Activated naive CD4-positive, alpha-beta T cell treated with anti-CD3 and anti-CD28 coated beads, Interleukin-2, amount 10 ng/mL, durations not matched to agents 7 days and 5 days (primary cell): ENCODE measurements at regions not wholly inside any gene's neighbourhood (a gene's known extent, or its start where the extent isn't known, plus 50 kb on each side); places are given as distances from the start of the nearest gene placed in this dataset.

ENCODE experiments used
- CTCF ChIA-PET: fragments of 350-600 bp; sonication (Branson Sonifier 250); formaldehyde crosslinking; loops from one replicate; lab custom pipeline; 2021; ENCODE audit warnings: antibody characterized with exemption; lab: Charles Lee
- DNase-seq: peaks from one replicate; pipeline ENCODE4 v3.0.0-alpha.2; 2020
- H3K27ac Mint-ChIP-seq: one replicate; pipeline ENCODE4 v1.8.0; 2021; ENCODE audit warnings: mild to moderate bottlenecking, moderate library complexity, mixed read lengths
- H3K27me3 Mint-ChIP-seq: one replicate; pipeline ENCODE4 v1.8.0; 2021; ENCODE audit warnings: mild to moderate bottlenecking, mixed read lengths
- H3K36me3 Mint-ChIP-seq: one replicate; pipeline ENCODE4 v1.8.0; 2021; ENCODE audit warnings: mixed read lengths
- H3K4me1 Mint-ChIP-seq: one replicate; pipeline ENCODE4 v1.8.0; 2021; ENCODE audit warnings: mixed read lengths
- H3K4me3 Mint-ChIP-seq: one replicate; pipeline ENCODE4 v1.8.0; 2021; ENCODE audit warnings: mild to moderate bottlenecking, moderate library complexity, mixed read lengths
- H3K9me3 Mint-ChIP-seq: one replicate; pipeline ENCODE4 v1.8.0; 2021; ENCODE audit warnings: mixed read lengths

DNA sequence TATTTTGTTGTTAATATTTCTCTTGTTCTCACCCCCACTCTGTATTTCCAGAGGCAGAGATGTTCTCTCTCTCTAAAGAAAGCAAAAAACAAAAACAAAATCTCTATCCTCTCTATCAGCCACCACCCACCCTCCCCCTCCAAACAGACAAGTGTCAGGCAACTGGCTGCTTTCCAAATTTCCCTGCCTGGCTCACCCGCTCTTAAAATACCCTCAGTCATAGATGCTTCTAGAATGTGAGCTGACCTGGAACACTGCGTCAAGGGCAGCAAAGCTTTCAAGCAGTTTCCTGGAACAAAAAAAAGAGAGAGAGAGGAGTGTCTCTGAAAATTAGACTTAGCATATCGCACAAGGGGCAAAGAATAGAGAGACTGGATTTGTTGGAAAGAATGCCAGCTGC lies 341.0 kb upstream of the ZMIZ1 start:
- Mint-ChIP-seq H3K9me3 (no peaks in the 10 kb centered on the region), H3K27ac (no peak overlapping the region), H3K27me3 (peaks cover 45% of the 10 kb centered on the region), H3K4me1 (no peaks in the 10 kb centered on the region), H3K4me3 (no peak overlapping the region), H3K36me3 (no peaks in the 10 kb centered on the region)
- no peak for DNase-seq
- CTCF ChIA-PET, result no interaction called here

DNA sequence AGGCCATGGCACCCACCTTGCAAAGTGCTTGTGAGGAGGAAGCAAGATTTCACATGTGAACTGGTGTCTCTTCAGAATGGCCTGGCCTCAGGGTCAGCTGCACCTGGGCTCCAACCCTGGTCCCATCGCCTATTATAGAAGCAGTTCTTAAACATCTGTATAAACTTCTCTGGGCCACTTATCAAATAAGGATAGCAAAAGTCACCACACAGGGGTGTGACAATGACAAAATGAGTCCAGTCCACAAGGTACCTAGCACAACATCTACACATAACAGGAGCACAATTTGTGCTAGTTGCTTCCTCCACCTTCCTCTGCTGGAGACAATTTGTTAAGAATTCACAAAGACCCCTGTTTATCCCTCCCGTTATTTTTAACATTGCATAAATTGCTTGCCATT lies 340.6 kb upstream of the ZMIZ1 start:
- DNase-seq, result no peak
- Mint-ChIP-seq H3K27ac (no peak overlapping the region), H3K36me3 (no peaks in the 10 kb centered on the region), H3K4me1 (no peaks in the 10 kb centered on the region), H3K4me3 (no peak overlapping the region), H3K9me3 (no peaks in the 10 kb centered on the region), H3K27me3 (peaks cover 45% of the 10 kb centered on the region)
- CTCF ChIA-PET, result no interaction called here

DNA sequence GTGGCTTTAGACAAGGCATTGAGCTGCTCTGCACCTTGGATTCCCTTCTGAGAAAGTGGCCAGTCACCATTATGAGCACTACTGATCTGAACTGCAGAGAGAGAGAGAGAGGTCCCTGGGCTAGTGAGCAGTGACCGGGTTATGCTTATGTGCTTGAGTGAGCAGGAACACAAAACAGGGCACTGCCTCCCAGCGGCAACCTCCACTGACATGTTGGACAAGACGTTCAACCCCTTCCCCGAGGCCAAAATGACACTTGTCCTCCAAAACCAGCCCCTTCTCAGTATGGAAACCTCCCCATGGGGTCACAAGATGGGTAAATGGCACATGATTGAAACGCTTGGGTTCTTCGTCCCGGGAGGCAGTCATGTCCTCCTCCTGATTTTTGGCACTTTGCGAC lies 339.4 kb upstream of the ZMIZ1 start:
- CTCF ChIA-PET, result no interaction called here
- H3K27ac Mint-ChIP-seq, result no peak overlapping the region
- H3K36me3 Mint-ChIP-seq, result no peaks in the 10 kb centered on the region

DNA sequence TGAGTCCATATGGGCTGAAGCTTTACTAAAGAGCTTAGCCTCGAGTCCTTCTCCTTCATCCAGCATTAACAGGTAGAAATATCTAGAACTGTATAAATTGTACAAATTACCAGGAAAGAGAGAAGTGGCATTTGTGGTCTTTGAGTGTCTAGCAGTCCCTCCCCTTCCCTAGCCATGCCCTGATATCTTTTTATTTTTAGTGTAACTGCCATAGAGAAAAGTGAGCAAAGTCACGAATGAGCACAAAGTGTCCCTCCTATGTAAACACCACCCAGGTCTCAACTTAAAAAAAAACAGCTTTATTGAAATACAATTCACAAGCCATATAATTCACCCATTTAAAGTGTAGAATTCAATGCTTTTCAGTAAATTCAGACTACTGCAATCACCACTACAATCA lies 339.0 kb upstream of the ZMIZ1 start:
- no peak for DNase-seq
- CTCF ChIA-PET, result no interaction called here
- no peaks in the 10 kb centered on the region for H3K4me1 Mint-ChIP-seq
- no peak overlapping the region for H3K4me3 Mint-ChIP-seq
- H3K27ac Mint-ChIP-seq, result no peak overlapping the region
- no peaks in the 10 kb centered on the region for H3K9me3 Mint-ChIP-seq
- peaks cover 36% of the 10 kb centered on the region for H3K27me3 Mint-ChIP-seq
- H3K36me3 Mint-ChIP-seq, result no peaks in the 10 kb centered on the region

More for the DNA sequence above, 339.4 kb upstream of the ZMIZ1 start:
- Mint-ChIP-seq H3K4me1 (no peaks in the 10 kb centered on the region), H3K27me3 (peaks cover 37% of the 10 kb centered on the region), H3K9me3 (no peaks in the 10 kb centered on the region), H3K4me3 (no peak overlapping the region)
- DNase-seq, result no peak

DNA sequence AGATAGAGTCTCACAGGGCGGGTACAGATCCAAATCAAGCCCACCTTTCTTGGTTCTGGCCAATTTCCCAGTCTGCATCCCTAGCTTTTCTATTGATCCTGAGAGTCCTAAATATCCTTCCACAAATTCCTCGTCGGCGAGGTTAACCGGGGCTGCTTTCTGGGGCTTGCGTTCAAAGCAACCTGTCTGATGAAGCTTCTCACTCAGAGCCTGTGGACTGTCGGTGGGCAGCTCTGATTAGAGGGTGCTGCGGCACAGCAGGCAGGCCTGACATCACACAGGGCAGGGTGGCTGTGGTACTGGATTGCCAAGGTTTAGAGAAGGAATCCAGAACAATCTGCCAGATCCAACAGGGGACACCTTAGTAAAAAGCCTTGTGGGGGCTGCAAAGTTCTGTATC lies 338.0 kb upstream of the ZMIZ1 start:
- CTCF ChIA-PET, result no interaction called here
- Mint-ChIP-seq H3K27me3 (peaks cover 36% of the 10 kb centered on the region), H3K27ac (no peak overlapping the region), H3K9me3 (no peaks in the 10 kb centered on the region), H3K4me1 (no peaks in the 10 kb centered on the region), H3K36me3 (no peaks in the 10 kb centered on the region), H3K4me3 (no peak overlapping the region)
- no peak for DNase-seq

DNA sequence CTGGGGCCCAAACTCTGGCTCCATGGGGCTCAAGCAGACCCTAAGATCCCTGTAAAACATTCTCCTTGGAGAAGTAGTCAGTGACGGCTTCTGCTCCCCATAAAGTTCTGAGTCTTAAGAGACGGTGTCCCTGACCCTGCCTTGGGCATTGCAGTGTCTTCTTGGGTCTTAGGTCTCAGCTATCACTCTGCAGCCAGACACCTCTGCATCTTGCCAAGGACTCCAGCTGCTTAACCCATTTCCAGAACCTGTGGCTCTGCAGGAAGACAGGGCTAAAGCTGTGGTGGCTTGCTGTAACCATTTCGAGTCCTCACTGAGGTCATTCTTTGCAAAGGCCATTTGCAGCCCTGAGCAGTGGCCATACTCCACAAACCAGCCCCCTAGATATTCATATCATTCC lies 337.1 kb upstream of the ZMIZ1 start:
- Mint-ChIP-seq H3K4me1 (no peaks in the 10 kb centered on the region), H3K9me3 (no peaks in the 10 kb centered on the region), H3K27me3 (peaks cover 34% of the 10 kb centered on the region), H3K36me3 (no peaks in the 10 kb centered on the region), H3K4me3 (no peak overlapping the region), H3K27ac (no peak overlapping the region)
- CTCF ChIA-PET, result no interaction called here
- DNase-seq, result no peak

DNA sequence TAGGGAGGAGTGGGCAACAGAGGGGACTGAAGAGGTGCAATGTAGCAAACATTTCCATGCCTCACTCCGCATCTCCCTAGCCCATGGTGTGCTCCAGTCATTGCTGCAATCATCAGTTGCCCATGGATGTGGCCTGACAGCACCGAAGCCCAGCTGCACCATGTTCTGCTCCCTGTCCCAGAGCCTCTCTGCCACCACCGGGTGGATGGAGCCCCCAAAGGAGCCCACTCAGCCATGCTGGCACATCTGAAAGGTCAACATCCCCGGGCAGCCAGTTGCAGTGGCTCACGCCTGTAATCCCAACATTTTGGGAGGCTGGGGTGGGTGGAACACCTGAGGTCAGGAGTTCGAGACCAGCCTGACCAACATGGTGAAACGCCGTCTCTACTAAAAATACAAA lies 336.4 kb upstream of the ZMIZ1 start:
- Mint-ChIP-seq H3K4me3 (no peak overlapping the region), H3K4me1 (no peaks in the 10 kb centered on the region), H3K27me3 (peaks cover 34% of the 10 kb centered on the region), H3K9me3 (no peaks in the 10 kb centered on the region), H3K27ac (no peak overlapping the region), H3K36me3 (no peaks in the 10 kb centered on the region)
- DNase-seq, result no peak
- CTCF ChIA-PET, result no interaction called here

DNA sequence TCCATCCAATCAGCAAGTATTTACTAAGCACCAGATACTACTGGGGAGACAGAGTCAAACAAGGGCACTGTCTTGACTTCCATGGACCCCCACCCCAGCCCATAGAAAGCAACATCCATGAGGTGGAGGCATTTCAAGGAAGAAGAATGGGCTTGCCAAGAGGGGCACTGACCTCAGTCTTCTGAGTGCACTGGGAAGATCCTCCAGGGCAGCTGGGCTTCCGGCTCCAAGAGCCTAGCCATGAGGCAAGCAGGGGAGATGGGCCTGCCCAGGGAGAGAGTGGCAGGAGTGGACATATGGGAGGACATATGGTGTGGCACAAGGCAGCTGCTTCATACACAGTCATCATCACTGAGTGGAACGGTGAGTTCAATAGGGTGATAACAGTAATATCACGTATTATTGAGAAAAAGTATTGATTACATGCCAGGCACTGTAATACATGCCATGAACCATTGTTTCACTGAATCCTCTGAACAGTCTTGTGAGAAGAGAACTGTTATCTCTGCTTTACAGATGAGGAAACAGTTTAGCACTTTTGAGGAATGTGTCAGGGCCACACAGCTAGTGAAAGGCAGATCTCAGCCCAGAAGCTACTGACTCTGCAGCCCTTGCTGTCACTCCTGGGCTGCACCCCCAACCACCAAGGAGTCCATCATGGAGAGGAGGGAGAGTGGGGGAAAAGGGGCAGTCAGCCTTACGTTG lies 331.7 kb upstream of the ZMIZ1 start:
- Mint-ChIP-seq H3K36me3 (no peaks in the 10 kb centered on the region), H3K9me3 (no peaks in the 10 kb centered on the region), H3K4me1 (peaks cover 5% of the 10 kb centered on the region), H3K27me3 (peaks cover 43% of the 10 kb centered on the region), H3K4me3 (no peak overlapping the region), H3K27ac (no peak overlapping the region)
- DNase-seq, result no peak
- CTCF ChIA-PET, result no interaction called here

DNA sequence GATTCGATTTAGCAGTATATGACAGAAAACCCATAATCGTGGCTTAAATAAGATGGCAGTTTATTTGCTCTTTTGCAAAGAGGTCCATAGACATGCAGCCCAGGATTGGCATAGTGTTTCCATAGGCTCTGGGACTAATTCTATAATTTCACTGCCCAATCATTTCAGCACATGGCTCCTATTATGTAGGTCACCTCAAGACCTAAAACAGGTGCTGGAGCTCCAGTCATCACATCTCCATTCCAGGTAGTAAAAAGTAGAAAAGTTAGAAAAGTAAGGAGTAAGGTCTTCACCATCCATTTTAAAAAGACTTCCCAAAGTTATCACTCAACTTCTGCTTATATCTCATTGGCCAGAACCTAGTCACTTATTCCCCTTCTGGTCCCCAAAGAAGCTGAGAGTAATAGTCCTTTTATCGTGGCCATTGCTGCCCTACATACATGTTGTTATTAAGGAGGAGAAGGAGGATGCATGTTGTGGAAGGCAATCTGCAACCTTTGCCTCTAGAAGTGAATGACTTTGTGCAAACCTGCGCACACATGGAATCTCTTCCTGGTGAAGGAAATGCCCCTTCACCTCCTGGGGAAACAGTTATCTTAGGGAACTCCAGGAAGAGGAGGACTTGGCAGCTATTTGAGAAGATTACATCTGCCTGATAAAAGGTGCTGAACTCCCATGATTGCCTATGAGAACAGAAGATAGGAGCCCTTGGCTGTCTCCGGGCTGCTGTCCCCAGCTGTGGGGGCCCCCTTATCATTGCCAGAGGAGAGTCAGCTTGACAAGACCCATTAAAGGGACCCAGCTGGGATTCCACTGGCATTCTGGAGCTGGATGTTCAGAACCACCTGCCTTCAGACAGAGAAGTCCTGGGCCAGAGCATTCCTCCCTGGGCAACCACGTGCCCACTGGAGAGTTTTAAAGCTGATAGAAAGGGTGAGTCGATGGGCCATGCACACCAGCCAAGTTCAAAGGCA lies 330.6 kb upstream of the ZMIZ1 start:
- Mint-ChIP-seq H3K4me3 (no peak overlapping the region), H3K27me3 (peaks cover 43% of the 10 kb centered on the region), H3K4me1 (peaks cover 16% of the 10 kb centered on the region), H3K36me3 (no peaks in the 10 kb centered on the region), H3K9me3 (no peaks in the 10 kb centered on the region), H3K27ac (no peak overlapping the region)
- no peak for DNase-seq
- CTCF ChIA-PET, result no interaction called here

DNA sequence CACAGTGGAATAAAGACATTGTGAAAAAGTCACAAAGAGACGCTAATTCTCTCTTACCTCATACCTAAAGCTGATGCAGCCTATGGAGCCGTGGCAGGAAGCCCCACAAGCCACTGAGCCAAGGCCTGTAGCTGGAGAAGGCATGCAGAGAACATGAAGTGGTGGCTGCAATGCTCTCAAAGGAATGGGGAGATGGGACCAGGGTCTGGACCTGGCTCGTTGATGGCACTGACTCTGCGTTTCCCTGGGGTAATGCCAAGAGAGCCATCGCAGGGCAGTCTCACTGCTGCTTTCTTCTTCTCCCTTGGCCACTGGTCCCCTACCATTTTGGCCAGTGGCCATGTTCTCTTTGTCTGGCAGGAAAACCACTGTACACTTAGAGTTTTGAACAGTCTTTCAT lies 329.9 kb upstream of the ZMIZ1 start:
- H3K4me3 Mint-ChIP-seq, result no peak overlapping the region
- H3K4me1 Mint-ChIP-seq, result peaks cover 22% of the 10 kb centered on the region
- no peaks in the 10 kb centered on the region for H3K9me3 Mint-ChIP-seq
- DNase-seq, result no peak
- no peak overlapping the region for H3K27ac Mint-ChIP-seq
- H3K27me3 Mint-ChIP-seq, result peaks cover 43% of the 10 kb centered on the region
- CTCF ChIA-PET, result no interaction called here
- no peaks in the 10 kb centered on the region for H3K36me3 Mint-ChIP-seq

DNA sequence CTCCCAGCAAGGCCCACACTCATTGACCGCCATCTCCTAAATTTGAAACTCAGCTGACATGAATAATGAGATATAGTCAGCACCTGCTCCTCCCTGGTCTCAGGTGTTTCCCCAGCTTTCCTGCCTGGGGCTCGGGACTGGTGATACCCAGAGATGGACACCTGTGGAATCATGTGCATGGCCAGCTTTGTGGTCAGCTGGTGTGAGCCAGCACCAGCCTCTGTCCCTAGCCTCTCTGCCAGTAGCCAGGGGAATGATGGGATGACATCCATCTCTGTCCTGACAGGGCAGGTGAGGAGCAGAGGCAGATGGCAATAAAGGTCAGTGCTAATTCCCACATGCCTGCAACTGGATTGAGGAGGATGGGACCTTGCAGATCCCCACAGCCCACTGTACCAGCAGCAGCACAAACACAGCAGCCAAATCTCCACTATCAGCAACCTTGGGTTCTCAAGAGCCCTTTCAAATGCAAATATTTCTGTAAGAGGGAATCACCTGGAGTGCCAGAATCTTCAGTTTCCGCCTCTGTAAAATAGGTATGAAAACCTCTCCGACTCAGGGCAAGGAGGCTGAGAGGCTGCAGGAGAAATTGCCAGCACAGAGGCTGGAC lies 329.2 kb upstream of the ZMIZ1 start:
- no peak for DNase-seq
- Mint-ChIP-seq H3K27ac (no peak overlapping the region), H3K4me3 (no peak overlapping the region), H3K9me3 (no peaks in the 10 kb centered on the region), H3K36me3 (no peaks in the 10 kb centered on the region), H3K27me3 (peaks cover 43% of the 10 kb centered on the region), H3K4me1 (peaks cover 22% of the 10 kb centered on the region)
- CTCF ChIA-PET, result no interaction called here

DNA sequence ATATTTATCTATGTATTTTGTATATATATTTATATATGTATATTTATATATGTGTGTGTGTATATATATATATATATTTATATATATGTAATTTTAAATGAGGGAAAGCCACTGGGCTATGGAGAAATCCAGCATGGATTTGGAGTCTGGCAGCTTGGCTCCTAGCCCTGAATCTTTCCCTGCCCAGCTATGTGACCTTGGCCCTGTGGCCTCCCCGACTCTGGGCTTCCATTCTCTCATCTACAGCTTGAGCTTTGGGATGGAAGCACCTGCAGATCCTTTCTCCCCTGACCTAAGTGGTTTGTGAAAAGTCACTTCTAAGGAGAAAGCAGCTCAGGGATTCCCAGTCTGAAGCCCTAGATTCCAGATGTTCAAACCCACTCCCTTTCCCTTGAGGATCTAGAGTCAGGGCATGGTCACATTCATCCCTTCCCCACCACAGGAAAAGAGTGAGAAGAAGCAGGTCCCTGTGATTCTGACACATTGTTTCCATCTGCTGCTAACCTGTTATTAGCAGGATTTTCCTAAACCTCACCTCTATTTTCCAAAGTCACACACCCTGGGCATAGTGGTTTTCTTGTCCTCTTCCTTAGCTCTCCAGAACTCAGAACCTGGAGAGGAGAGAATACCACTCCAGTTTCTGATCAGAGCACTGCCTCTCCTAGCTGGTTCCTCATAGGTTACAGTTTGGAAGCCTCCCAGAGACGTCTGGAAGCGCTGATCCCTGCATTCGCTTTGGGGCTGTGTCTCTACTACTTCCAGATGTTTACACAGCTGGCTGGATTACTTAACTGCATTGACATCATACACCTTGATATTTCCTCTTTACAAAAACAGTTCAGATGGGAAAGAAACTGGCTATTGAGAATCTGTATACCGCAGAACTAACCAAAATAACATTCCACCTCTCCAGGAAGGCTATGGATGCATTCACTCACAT lies 327.5 kb upstream of the ZMIZ1 start:
- CTCF ChIA-PET, result no interaction called here
- H3K27ac Mint-ChIP-seq, result no peak overlapping the region
- H3K9me3 Mint-ChIP-seq, result no peaks in the 10 kb centered on the region
- H3K36me3 Mint-ChIP-seq, result no peaks in the 10 kb centered on the region
- peaks cover 40% of the 10 kb centered on the region for H3K27me3 Mint-ChIP-seq
- DNase-seq, result no peak
- H3K4me3 Mint-ChIP-seq, result no peak overlapping the region
- H3K4me1 Mint-ChIP-seq, result peaks cover 22% of the 10 kb centered on the region

DNA sequence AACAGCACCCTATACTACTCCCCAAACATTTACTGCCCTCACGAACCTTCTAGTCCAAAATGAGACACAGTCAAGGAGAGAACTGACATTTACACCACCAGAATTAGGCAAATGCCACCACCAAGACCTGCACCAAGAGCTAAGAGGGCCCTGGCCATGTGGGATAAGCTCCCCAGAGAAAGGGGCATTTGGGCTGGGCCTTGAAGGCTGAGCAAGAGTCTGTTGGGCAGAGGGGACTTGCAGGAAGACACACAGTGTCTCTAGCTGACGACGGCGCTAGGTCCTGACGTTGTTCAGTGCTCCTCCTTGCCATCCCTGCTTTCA lies 326.4 kb upstream of the ZMIZ1 start:
- DNase-seq, result no peak
- no peak overlapping the region for H3K27ac Mint-ChIP-seq
- peaks cover 22% of the 10 kb centered on the region for H3K4me1 Mint-ChIP-seq
- peaks cover 41% of the 10 kb centered on the region for H3K27me3 Mint-ChIP-seq
- no peak overlapping the region for H3K4me3 Mint-ChIP-seq
- no peaks in the 10 kb centered on the region for H3K36me3 Mint-ChIP-seq
- CTCF ChIA-PET, result no interaction called here
- no peaks in the 10 kb centered on the region for H3K9me3 Mint-ChIP-seq
